T-helper 1 cell (primary cell): ENCODE measurements at regions not wholly inside any gene's neighbourhood (a gene's known extent, or its start where the extent isn't known, plus 50 kb on each side); places are given as distances from the start of the nearest gene placed in this dataset.
A peak's percentile ranks its signal among the peaks of the same experiment; 100 is the strongest.
"Not testable (repeated sequence)": the region's sequence is repeated elsewhere in the genome, so short reads cannot be mapped to it uniquely, and the experiment has no call there.

Source experiments
- DNase-seq, 5 donors: peaks; one replicate each; pipeline ENCODE4 v3.0.0-alpha.2; 2012 to 2020

DNA sequence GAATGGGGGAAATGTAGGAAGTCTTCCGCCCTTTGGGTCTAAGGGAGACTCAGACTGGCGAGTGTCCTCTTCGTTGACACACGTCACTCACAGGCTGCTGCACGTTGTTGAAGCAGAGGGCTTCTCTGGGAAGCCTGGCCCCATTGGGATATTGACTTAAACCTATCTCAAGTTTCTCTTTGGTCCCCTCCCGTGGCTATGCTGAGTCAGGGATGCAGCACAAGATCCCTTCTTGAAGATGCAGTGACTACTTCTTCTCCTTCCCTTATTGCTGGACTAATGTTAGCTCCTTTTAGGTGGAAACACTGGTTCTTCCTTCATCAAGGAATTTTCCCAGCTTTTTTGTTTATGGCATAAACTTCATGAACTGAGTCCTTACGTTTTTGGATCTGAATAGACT lies 89.8 kb upstream of the CCDC71L start:
- DNase-seq = no peak

DNA sequence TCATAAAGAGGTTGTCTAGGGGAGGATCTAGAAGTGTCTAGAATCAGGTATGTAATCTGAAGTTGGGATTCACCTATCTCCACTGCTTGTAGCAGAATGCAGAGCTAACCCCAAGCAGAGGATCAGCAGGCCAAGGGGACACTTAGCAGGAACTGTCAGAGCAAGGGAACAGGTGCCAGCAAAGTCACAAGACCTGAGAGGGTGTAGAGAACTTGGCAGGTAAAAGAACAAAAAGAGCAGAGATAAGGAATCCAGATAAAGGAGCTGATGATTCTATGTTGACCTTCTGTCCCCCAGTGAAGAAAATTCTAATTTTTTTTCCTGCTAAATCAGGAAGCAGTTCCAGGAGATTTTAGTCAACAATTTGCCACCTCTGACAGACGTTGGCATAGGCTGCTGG lies 91.4 kb upstream of the CCDC71L start:
- no peak for DNase-seq

DNA sequence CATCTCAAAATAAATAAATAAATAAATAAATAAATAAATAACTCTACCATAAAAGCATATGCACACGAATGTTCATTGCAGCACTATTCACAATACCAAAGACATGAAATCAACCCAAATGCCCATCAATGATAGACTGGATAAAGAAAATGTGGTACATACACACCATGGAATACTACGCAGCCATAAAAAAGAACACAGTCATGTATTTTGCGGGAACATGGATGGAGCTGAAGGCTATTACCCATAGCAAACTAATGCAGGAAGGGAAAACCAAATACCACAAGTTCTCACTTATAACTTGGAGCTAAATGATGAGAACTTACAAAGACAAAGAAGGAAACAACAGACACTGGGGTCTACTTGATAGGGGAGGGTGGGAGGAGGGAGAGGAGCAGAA lies 94.1 kb upstream of the CCDC71L start:
- DNase-seq = not testable (repeated sequence)

- no peak for DNase-seq
These were observed 94.7 kb upstream of the CCDC71L start for GRCh38 chr7:106755641-106756040.

GRCh38 chr7:106756071-106756470 lies 95.1 kb upstream of the CCDC71L start:
- no peak for DNase-seq

DNA sequence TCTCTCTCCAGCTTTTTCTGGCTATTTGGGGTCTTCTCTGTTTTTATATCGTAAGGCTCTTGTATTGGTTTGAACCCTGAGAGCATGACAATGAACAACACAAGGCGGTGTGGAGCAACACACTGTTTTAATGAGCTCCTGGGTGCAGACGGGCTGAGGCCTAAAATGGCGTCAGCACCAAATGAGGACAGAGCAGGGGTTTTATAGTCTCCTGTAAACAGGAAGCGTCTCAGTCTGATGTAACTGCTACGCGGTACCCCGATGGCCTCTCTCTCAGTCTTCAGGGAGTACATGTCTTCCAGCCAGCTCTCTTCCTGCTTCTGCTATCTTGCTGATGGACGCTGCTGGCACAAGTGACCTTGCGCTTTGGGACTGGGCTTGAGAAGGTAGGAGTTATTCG lies 95.9 kb upstream of the CCDC71L start:
- no peak for DNase-seq

GRCh38 chr7:106757846-106758245 lies 96.9 kb upstream of the CCDC71L start:
- DNase-seq = no peak

DNA sequence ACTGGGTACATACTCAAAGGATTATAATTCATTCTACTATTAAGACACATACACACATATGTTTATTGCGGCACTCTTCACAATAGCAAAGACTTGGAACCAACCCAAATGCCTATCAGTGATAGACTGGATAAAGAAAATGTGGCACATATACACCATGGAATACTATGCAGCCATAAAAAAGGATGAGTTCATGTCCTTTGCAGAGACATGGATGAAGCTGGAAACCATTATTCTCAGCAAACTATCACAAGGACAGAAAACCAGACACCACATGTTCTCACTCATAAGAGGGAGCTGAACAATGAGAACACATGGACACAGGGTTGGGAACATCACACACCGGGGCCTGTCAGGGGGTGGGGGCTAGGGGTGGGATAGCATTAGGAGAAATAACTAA lies 101.9 kb upstream of the CCDC71L start:
- not testable (repeated sequence) for DNase-seq

DNA sequence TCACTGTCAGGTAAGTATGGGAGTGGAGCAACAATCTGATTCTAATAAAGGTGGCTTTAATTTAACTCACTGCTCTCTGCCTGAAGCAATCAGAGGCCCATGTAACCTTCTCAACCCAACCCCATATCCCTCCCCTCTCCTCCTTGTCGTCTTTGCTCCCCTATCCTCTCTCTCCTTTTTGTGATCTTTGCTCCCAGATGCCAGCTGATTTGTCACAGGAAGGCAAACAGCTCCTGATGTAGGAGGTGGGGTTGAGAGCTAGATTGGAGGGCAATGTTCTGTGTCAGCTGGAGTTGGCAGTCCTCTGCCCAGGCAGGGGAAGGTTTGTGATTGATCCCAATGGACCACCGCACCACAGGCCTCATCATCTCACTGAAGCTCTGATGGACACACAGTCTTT lies 101.4 kb upstream of the PIK3CG start:
- DNase-seq = no peak

- no peak for DNase-seq
These were observed 99.2 kb upstream of the PIK3CG start for GRCh38 chr7:106765727-106766355.

GRCh38 chr7:106766551-106766950 lies 98.5 kb upstream of the PIK3CG start:
- DNase-seq = no peak

DNA sequence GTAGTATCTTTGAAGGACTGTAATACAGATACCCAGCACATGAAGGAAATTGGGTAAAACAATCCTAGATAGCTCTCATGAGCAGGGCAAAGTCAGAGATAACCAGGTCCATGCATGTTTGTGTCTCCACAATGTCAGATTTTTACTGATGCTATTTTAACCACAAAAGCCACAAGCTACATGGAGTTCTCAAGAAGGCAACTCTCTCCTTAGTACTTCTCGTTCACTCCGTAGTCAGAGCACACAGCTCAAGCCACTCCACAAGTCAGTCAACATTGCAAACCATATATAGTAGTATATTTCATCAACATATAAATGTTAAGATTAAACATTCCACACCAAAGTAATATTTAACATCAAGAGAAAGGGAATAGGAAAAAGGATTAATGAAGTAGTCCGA lies 98.0 kb upstream of the PIK3CG start:
- no peak for DNase-seq

GRCh38 chr7:106767498-106768323 lies 97.4 kb upstream of the PIK3CG start:
- peak in 1 of 5 donors; percentile 48 for DNase-seq

DNA sequence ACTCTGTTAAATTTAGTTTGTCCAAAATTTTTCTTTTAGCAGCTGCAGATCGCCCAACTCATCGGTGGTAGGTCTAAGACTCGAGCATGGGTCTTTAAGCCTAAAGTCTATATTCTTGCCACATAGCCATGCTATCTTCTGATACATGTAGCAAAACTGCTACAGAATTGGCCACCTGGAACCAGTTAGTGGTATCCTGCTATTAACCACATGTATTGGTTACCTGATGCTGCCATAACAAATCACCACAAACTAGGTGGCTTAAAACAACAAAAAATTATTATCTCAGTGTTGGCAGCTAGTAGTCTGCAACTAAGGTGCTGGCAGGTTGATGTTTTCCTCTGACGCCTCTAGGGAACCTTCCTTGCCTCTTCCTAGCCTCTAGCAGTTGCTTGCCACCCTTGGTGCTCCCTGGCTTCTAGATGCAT lies 96.7 kb upstream of the PIK3CG start:
- no peak for DNase-seq

DNA sequence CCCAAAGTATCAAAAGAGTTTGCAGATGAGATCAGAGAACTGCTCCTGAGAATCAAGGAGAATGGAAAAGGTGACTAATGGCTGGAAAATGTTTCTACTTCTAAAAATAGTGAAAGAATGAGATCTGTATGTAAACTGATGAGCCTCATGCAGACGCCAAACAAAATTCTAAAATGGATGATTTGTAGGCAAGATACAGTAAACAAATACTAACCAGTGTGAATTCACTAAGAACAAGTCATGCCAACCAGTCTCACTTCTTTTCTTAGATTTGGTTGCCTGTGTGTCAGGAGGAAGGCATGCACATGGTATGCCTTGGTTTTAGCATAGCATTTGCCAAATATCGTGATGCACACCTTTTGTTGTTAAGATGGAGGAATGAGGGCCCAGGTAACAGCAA lies 94.9 kb upstream of the PIK3CG start:
- DNase-seq = no peak

- DNase-seq = peak in 1 of 5 donors; percentile 13
These were observed 92.4 kb upstream of the PIK3CG start for GRCh38 chr7:106772655-106773108.

DNA sequence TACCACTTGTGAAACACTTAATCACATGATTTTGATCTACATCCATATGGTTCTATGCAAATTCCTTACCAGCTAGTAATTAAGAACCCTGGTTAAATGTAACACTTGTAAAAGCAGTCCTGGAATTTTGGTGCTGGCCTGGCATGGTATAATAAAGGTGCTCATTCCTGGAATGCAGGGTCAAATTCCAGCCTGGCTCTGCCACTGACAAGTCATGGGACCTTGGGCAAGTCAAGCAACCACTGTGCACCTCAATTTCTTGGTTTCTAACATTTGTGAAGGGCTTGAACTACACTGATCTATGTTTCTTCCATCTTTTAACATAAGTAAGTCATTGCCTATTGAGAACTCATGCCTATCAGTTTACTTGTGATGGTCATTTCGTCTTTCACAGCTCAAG lies 91.9 kb upstream of the PIK3CG start:
- DNase-seq = no peak

DNA sequence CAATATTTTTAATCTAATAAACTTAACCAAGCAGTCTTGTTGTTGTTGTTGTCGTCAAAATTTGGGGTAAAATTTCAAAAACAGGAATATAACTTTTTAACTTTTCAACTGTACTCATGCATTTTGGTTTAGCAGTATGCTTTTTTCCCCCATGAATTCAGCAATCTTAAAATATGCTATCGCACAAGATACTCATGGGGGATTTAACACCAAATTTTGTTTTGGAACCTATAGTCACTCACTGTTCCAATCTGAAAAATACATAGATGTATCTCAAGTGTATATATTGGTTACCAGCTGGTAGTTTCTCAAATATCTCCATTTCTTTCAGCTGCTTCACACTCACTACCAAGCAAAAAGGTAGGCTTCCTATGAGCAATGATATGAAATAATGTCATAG lies 91.4 kb upstream of the PIK3CG start:
- no peak for DNase-seq

DNA sequence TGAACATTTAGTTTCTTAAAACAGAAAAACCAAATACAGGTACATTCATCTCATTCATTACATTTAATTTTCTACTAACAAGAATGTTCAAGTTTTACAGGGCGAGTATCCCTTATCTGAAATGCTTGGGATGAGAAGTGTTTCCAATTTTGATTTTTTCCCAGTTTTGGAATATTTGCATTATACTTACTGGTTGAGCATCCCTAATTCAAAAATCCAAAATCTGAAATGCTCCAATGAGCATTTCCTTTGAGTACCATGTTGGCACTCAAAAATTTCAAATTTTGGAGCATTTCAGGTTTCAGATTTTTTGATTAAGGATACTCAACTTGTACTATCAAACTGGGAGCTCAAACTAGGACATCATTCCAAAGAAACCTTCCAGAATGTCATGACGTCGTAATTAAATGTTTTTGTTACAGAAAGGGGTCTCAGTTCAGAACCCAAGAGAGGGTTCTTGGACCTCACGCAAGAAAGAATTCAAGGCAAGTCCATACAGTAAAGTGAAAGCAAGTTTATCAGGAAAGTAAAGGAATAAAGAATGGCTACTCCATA lies 90.8 kb upstream of the PIK3CG start:
- no peak for DNase-seq

DNA sequence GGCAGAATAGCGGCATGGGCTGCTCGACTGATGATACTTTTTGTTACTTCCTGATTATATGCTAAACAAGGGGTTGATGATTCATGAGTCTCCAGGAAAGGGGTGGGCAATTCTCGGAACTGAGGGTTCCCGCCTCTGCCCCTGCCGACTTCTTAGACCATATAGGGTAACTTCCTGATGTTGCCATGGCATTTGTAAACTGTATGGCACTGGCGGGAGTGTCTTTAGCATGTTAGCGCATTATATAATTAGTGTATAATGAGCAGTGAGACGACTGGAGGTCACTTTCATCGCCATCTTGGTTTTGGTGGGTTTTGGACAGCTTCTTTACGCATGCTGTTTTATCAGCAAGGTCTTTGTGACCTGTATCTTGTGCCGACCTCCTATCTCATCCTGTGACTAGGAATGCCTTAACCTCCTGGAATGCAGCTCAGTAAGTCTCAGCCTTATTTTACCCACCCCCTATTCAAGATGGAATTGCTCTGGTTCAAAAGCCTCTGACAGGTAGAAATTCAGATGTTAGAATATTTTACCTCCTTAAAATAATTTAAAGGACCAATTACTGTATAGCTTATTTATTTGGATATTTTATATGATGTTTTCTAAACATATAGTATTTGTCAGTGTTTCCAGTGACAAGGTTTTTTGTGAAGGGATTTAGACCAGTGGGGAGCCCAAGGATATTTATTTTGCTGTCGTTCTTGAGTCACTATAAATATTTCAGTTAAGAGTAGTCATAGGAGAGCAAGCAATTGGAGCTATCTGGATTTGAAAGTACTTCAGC lies 90.1 kb upstream of the PIK3CG start:
- peak in 1 of 5 donors; percentile 14 for DNase-seq

GRCh38 chr7:106775552-106775936 lies 89.5 kb upstream of the PIK3CG start:
- DNase-seq = no peak

DNA sequence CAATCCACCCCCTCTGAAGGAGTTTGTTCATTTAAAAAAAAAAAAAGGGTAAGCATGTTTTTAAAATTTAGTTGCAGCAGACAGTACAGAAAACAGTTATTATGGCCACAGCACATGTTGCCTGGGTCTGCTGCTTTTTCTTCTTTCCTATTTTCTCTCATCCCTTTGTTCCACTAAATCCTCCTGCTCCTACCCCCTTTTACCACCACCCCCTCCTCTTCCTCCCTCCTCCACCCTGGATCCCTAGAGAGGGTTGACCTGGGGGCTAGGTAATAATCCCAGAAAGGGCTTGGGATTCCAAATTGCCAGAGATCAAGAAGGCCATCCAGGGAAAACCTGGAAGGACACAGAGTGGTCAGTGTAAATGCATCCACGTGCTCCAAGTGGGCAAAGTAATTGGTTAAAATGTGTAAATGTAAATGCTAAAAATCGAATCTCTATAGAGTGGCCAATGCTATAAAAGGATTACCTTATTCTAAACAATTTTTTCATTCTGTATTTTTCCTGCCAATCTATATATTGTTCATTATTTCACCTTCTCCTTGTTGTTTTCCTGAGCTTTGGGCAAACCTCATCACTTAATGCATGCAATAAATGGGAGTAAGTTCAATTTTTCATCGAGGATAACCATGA lies 89.0 kb upstream of the PIK3CG start:
- DNase-seq = no peak
